ENCODE measurements at regions not wholly inside any gene's neighbourhood (a gene's known extent, or its start where the extent isn't known, plus 50 kb on each side); places are given as distances from the start of the nearest gene placed in this dataset.

DNA sequence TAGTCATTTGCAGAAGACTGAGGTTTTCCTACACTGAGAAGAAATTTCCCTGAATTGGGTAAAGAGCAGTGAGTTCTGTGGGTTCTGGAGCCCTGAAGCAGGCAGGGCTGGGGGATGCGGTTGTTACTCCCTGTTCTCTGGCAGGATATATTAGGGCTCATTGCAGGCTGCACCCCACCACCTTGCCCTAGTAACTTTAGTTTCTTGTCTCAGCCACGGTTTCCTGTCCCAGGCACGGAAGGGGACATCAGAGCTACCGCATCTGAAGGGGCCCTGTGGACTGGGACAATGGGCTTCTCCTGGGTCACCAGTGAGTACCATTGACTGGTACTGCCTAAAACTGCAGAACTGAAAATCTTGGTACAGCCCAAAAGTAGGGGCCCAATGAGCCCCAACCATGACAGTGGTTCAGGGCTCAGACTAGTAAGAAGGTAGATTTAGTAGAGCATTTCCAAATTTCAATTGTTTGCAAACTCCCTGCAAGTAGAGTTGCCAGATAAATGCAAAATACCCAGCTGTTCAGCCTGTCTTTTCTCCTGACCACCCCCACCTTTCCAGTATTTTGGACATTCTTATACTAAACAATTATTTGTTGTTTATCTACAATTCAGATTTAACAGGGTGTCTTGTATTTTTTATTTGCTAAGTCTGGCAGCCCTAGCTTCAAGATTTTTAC is 54.5 kb upstream of the EYA2 start:
- no peak for TF ChIP-seq CHD1 (IDR thresholded peaks at IDR 0.05; ENCODE audit: low read depth, low read length)
- Histone ChIP-seq H2BK5ac (ENCODE audit: low read depth, low read length, poor library complexity, severe bottlenecking) (no peak overlapping the region), H3K18ac (ENCODE audit: low read depth, low read length) (no peak overlapping the region), H3K27ac (ENCODE audit: insufficient read depth, low read length) (no peak overlapping the region), H3K14ac (replicated peaks; ENCODE audit: low read depth, low read length) (no peak overlapping the region), H2BK15ac (ENCODE audit: low read depth, low read length) (no peak overlapping the region), H3K56ac (ENCODE audit: extremely low read depth, insufficient read depth, low read length) (no peak overlapping the region), H4K91ac (ENCODE audit: insufficient read depth, low read depth, low read length) (no peak overlapping the region), H3K9ac (ENCODE audit: low read depth, low read length) (no peak overlapping the region), H3K27me3 (ENCODE audit: control insufficient read depth, insufficient read depth, low read length) (0 out of 2 replicates have a peak, but pooled peaks cover 1% of the 10 kb centered on the region), H3K36me3 (ENCODE audit: control insufficient read depth, insufficient read depth, low read length) (no peaks in the 10 kb centered on the region), H3K4me3 (ENCODE audit: insufficient read depth, low read depth, low read length) (no peak overlapping the region), H4K5ac (ENCODE audit: low read depth, low read length) (no peak overlapping the region), H2AFZ (replicated peaks; ENCODE audit: low read length, poor library complexity) (no peak overlapping the region), H4K8ac (ENCODE audit: low read depth in 2 of 2, low read length in 2 of 2) (no peak overlapping the region), H3K9me1 (ENCODE audit: insufficient read depth, low read length) (peaks cover 2% of the 10 kb centered on the region; the same call in 1 of the 2 replicates), H3K9me3 (ENCODE audit: control insufficient read depth, insufficient read depth, low read length) (no peaks in the 10 kb centered on the region), H4K20me1 (ENCODE audit: insufficient read depth, low read length) (no peaks in the 10 kb centered on the region), H3K23ac (ENCODE audit: low read depth, low read length) (no peak overlapping the region), H2AK9ac (replicated peaks; ENCODE audit: low read depth, low read length, poor library complexity) (no peak overlapping the region), H2BK120ac (ENCODE audit: low read depth, low read length) (no peak overlapping the region), H2AK5ac (ENCODE audit: low read depth, low read length) (no peak overlapping the region), H3K4me1 (ENCODE audit: control insufficient read depth, insufficient read depth, low read length) (peaks cover 2% of the 10 kb centered on the region), H2BK20ac (ENCODE audit: low read depth, low read length) (no peak overlapping the region), H3K79me1 (ENCODE audit: low read depth in 1 of 2, low read length in 2 of 2) (no peaks in the 10 kb centered on the region), H3K4ac (ENCODE audit: low read depth, low read length) (no peak overlapping the region), H3K4me2 (ENCODE audit: low read depth, low read length) (no peak overlapping the region)
- no CpG with 5 or more reads among the region's 4 CpGs for WGBS, 2 experiments (ENCODE audit: extremely low coverage in 2 of 2, insufficient read length in 1 of 2)
- BruUV-seq (replicated peaks): no TSS peak
- CTCF ChIA-PET: interaction anchor here (0.5 kb wide), 1 partner anchor 181 kb away, joined by 6 read pairs; no protein-coding TSS in a partner anchor
- in situ Hi-C loops (cut with MboI; ENCODE audit: low sequenced_read_pairs) (no loop called here), dilution Hi-C loops (cut with HindIII; ENCODE audit: low sequenced_read_pairs, unreplicated experiment) (no loop called here), intact Hi-C loops (cut with micrococcal nuclease) (no loop called here)
- POLR2A ChIA-PET (ENCODE audit: unreplicated experiment): no interaction called here
- no peak for ATAC-seq (ENCODE audit: low read depth)
- no peak for DNase-seq
